LNCaP clone FGC (cell line): ENCODE measurements at regions not wholly inside any gene's neighbourhood (a gene's known extent, or its start where the extent isn't known, plus 50 kb on each side); places are given as distances from the start of the nearest gene placed in this dataset.
A peak's percentile ranks its signal among the peaks of the same experiment; 100 is the strongest.

Experiments used
- DNase-seq: peaks from one replicate; pipeline ENCODE4 v3.0.0-alpha.2; 2011; ENCODE audit warnings: low read depth
- H3K4me3 ChIP-seq: 2 replicates; pipeline ENCODE4 v1.5.1; 2011; ENCODE audit warnings: mild to moderate bottlenecking, low read depth, low read length, control low read depth
- CTCF ChIP-seq: IDR thresholded peaks from 2 replicates; pipeline ENCODE4 v1.5.1; 2012; ENCODE audit warnings: mild to moderate bottlenecking; ENCODE audit not compliant: control insufficient read depth, insufficient read depth; ENCODE audit errors: extremely low read depth

GRCh38 chr5:109986726-109987125, 297.0 kb downstream of the MAN2A1 start:
- DNase-seq: no peak
- TF ChIP-seq CTCF: no peak
- H3K4me3 ChIP-seq: no peak overlapping the region

- H3K4me3 ChIP-seq: peak overlapping the region; percentile 7; the same call in 1 of the 2 replicates
- DNase-seq: no peak
- TF ChIP-seq CTCF: no peak
Measured at GRCh38 chr5:109987355-109987754, 297.6 kb downstream of the MAN2A1 start.

GRCh38 chr5:109987970-109988369, 298.2 kb downstream of the MAN2A1 start:
- TF ChIP-seq CTCF: no peak
- peak overlapping the region; percentile 7; the same call in 1 of the 2 replicates for H3K4me3 ChIP-seq
- DNase-seq: peak; percentile 85

GRCh38 chr5:109989161-109989560, 299.4 kb downstream of the MAN2A1 start:
- DNase-seq: no peak
- H3K4me3 ChIP-seq: no peak overlapping the region
- TF ChIP-seq CTCF: no peak

GRCh38 chr5:109989994-109990722, 300.4 kb downstream of the MAN2A1 start:
- no peak overlapping the region for H3K4me3 ChIP-seq
- no peak for DNase-seq
- no peak for TF ChIP-seq CTCF

- no peak for DNase-seq
- no peak overlapping the region for H3K4me3 ChIP-seq
- no peak for TF ChIP-seq CTCF
Measured at GRCh38 chr5:109990723-109991359, 301.1 kb downstream of the MAN2A1 start.
